Lung (tissue), 11 donors: ENCODE measurements at regions not wholly inside any gene's neighbourhood (a gene's known extent, or its start where the extent isn't known, plus 50 kb on each side); places are given as distances from the start of the nearest gene placed in this dataset.

Experiments
- ATAC-seq: fragments of 200-7000 bp; cut with Tn5 transposase; one replicate; pipeline ENCODE4 v1.9.1; 2020; ENCODE audit warnings: moderate number of reproducible peaks; ENCODE audit not compliant: insufficient read depth, low FRiP score
- DNase-seq, 3 donors: peaks; one replicate each; pipeline ENCODE4 v3.0.0-alpha.2; 2013 to 2017
- H3K27ac ChIP-seq, 2 donors: one replicate each; pipeline ENCODE4 v1.5.1; 2013; ENCODE audit warnings: mild to moderate bottlenecking in 2 of 2, moderate library complexity in 2 of 2, control low read depth in 1 of 2, inconsistent platforms in 1 of 2, low read depth in 1 of 2, low read length in 1 of 2
- H3K27me3 ChIP-seq, 3 donors: one replicate each; pipeline ENCODE4 v1.5.1; 2013; ENCODE audit warnings: low read length in 2 of 3; ENCODE audit not compliant: control insufficient read depth in 3 of 3, insufficient read depth in 3 of 3
- H3K36me3 ChIP-seq, 4 donors: one replicate each; pipeline ENCODE4 v1.5.1; 2013; ENCODE audit warnings: low read length in 4 of 4, mild to moderate bottlenecking in 1 of 4, moderate library complexity in 1 of 4; ENCODE audit not compliant: control insufficient read depth in 4 of 4, insufficient read depth in 4 of 4
- H3K4me1 ChIP-seq, 5 donors: one replicate each; pipeline ENCODE4 v1.5.1; 2013; ENCODE audit warnings: low read length in 5 of 5, mild to moderate bottlenecking in 2 of 5, moderate library complexity in 1 of 5; ENCODE audit not compliant: control insufficient read depth in 5 of 5, insufficient read depth in 5 of 5
- H3K4me3 ChIP-seq: one replicate; pipeline ENCODE4 v1.5.1; 2013; ENCODE audit warnings: mild to moderate bottlenecking, control low read depth, moderate library complexity
- H3K9ac ChIP-seq, 2 donors: one replicate each; pipeline ENCODE4 v1.5.1; 2013; ENCODE audit warnings: low read length in 2 of 2, control low read depth in 1 of 2; ENCODE audit not compliant: insufficient read depth in 1 of 2
- H3K9me3 ChIP-seq, 4 donors: one replicate each; pipeline ENCODE4 v1.5.1; 2013; ENCODE audit warnings: low read length in 3 of 4, mild to moderate bottlenecking in 1 of 4, moderate library complexity in 1 of 4; ENCODE audit not compliant: control insufficient read depth in 4 of 4, insufficient read depth in 3 of 4
- CTCF ChIP-seq: IDR thresholded peaks from 2 replicates; pipeline ENCODE4 v1.5.1; 2012; ENCODE audit warnings: mild to moderate bottlenecking; ENCODE audit errors: control extremely low read depth, extremely low read depth
- WGBS, 2 donors: extraction: QIAGEN DNeasy Blood & Tissue Kit; methylation state at CpG; one replicate each; pipeline ENCODE4 v1.1.7; 2013; 5-methylcytosine and 5-hydroxymethylcytosine counted together
- donor health status: control.
- donor health status: control.
- donor health status: Bipolar disorder and iron deficiency.
- donor health status: healthy.
- donor health status: DM: yes; HTN: yes; CAD: no.

- ATAC-seq (no peak), DNase-seq (no peak)
- no peak for TF ChIP-seq CTCF
- peaks cover 0 to 2% (median 0%) of the 10 kb centered on the region in 5 donors for H3K4me1 ChIP-seq
- no peaks in the 10 kb centered on the region for H3K9me3 ChIP-seq
- no peak overlapping the region for H3K9ac ChIP-seq
- no peak overlapping the region for H3K27ac ChIP-seq
- no peaks in the 10 kb centered on the region for H3K27me3 ChIP-seq
- no peak overlapping the region for H3K4me3 ChIP-seq
- no peaks in the 10 kb centered on the region for H3K36me3 ChIP-seq
- 91 to 95% methylated on average over 9 of the region's 9 CpGs for WGBS, 2 donors
Observed at GRCh38 chr6:134434019-134434942, 116.4 kb upstream of the SGK1 start.

- DNase-seq (no peak), ATAC-seq (no peak)
- Histone ChIP-seq H3K27me3 (no peaks in the 10 kb centered on the region), H3K36me3 (no peaks in the 10 kb centered on the region), H3K9ac (no peak overlapping the region), H3K9me3 (no peaks in the 10 kb centered on the region), H3K27ac (no peak overlapping the region), H3K4me1 (peaks cover 0 to 2% (median 0%) of the 10 kb centered on the region in 5 donors), H3K4me3 (no peak overlapping the region)
- no peak for TF ChIP-seq CTCF
- WGBS, 2 donors: 40 to 61% methylated on average over 2 of the region's 2 CpGs
Observed at GRCh38 chr6:134432036-134432435, 114.1 kb upstream of the SGK1 start.

GRCh38 chr6:134431421-134431859 lies 113.5 kb upstream of the SGK1 start:
- Histone ChIP-seq H3K4me1 (peaks cover 0 to under 1% (median 0%) of the 10 kb centered on the region in 5 donors), H3K36me3 (no peaks in the 10 kb centered on the region), H3K9me3 (no peaks in the 10 kb centered on the region), H3K4me3 (no peak overlapping the region), H3K9ac (no peak overlapping the region), H3K27ac (no peak overlapping the region), H3K27me3 (no peaks in the 10 kb centered on the region)
- no peak for TF ChIP-seq CTCF
- DNase-seq (no peak), ATAC-seq (no peak)
- 88 to 96% methylated on average over 3 of the region's 3 CpGs for WGBS, 2 donors
